SK-N-SH (cell line): ENCODE measurements at regions not wholly inside any gene's neighbourhood (a gene's known extent, or its start where the extent isn't known, plus 50 kb on each side); places are given as distances from the start of the nearest gene placed in this dataset.

ENCODE experiments used
- FOSL2 ChIP-seq: IDR thresholded peaks from 2 replicates; pipeline ENCODE4 v1.4.0; 2012; ENCODE audit warnings: low read depth, mild to moderate bottlenecking, moderate library complexity, borderline replicate concordance
- SIN3A ChIP-seq: IDR thresholded peaks from 2 replicates; pipeline ENCODE4 v1.6.1; 2012; ENCODE audit warnings: low read depth, mild to moderate bottlenecking, low read length, moderate library complexity, borderline replicate concordance
- TAF1 ChIP-seq: IDR thresholded peaks from 2 replicates; pipeline ENCODE4 v1.6.1; 2012; ENCODE audit warnings: low read depth, mild to moderate bottlenecking, low read length, moderate library complexity, borderline replicate concordance
- TF ChIP-seq, protein P1 (sequence below): fragments of 200-600 bp; sonication (generic); IDR thresholded peaks from 2 replicates; pipeline ENCODE4 v1.6.1; 2017; ENCODE audit warnings: antibody characterized with exemption, mild to moderate bottlenecking, moderate library complexity
- TF ChIP-seq, protein P2 (sequence below): IDR thresholded peaks from 2 replicates; pipeline ENCODE4 v1.6.1; 2012; ENCODE audit warnings: mild to moderate bottlenecking, low read depth, low read length, moderate library complexity

DNA sequence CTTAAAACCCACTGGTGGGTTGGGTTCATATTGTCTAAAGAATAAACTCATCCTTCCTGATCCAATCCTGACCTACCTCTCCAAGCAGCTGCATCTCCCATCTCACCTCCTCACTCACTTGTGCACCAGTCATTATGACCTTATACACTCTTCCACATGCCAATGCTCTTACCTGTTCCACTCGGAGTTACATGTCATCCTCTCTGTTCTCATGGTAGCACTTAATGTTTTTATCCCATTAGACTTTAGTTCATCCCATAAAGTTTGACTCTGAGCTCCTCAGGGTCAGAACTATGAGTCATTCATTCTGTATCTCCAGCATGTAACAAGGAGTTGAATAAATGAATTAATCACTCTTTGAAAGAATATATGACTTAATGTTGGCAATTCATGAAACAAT, 330.2 kb downstream of the KLF12 start:
- TF ChIP-seq, protein P1, sequence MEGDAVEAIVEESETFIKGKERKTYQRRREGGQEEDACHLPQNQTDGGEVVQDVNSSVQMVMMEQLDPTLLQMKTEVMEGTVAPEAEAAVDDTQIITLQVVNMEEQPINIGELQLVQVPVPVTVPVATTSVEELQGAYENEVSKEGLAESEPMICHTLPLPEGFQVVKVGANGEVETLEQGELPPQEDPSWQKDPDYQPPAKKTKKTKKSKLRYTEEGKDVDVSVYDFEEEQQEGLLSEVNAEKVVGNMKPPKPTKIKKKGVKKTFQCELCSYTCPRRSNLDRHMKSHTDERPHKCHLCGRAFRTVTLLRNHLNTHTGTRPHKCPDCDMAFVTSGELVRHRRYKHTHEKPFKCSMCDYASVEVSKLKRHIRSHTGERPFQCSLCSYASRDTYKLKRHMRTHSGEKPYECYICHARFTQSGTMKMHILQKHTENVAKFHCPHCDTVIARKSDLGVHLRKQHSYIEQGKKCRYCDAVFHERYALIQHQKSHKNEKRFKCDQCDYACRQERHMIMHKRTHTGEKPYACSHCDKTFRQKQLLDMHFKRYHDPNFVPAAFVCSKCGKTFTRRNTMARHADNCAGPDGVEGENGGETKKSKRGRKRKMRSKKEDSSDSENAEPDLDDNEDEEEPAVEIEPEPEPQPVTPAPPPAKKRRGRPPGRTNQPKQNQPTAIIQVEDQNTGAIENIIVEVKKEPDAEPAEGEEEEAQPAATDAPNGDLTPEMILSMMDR: no peak
- TF ChIP-seq, protein P2, sequence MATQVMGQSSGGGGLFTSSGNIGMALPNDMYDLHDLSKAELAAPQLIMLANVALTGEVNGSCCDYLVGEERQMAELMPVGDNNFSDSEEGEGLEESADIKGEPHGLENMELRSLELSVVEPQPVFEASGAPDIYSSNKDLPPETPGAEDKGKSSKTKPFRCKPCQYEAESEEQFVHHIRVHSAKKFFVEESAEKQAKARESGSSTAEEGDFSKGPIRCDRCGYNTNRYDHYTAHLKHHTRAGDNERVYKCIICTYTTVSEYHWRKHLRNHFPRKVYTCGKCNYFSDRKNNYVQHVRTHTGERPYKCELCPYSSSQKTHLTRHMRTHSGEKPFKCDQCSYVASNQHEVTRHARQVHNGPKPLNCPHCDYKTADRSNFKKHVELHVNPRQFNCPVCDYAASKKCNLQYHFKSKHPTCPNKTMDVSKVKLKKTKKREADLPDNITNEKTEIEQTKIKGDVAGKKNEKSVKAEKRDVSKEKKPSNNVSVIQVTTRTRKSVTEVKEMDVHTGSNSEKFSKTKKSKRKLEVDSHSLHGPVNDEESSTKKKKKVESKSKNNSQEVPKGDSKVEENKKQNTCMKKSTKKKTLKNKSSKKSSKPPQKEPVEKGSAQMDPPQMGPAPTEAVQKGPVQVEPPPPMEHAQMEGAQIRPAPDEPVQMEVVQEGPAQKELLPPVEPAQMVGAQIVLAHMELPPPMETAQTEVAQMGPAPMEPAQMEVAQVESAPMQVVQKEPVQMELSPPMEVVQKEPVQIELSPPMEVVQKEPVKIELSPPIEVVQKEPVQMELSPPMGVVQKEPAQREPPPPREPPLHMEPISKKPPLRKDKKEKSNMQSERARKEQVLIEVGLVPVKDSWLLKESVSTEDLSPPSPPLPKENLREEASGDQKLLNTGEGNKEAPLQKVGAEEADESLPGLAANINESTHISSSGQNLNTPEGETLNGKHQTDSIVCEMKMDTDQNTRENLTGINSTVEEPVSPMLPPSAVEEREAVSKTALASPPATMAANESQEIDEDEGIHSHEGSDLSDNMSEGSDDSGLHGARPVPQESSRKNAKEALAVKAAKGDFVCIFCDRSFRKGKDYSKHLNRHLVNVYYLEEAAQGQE: no peak
- TF ChIP-seq TAF1 (no peak), FOSL2 (peak; percentile 40; the same call in 1 of the 2 replicates), SIN3A (no peak)
